Lower lobe of right lung (tissue), 2 donors: ENCODE measurements at regions not wholly inside any gene's neighbourhood (a gene's known extent, or its start where the extent isn't known, plus 50 kb on each side); places are given as distances from the start of the nearest gene placed in this dataset.

Experiments used
- ATAC-seq, 2 donors: fragments of 200-7000 bp; cut with Tn5 transposase; one replicate each; pipeline ENCODE4 v1.9.1; 2020 to 2022; ENCODE audit warnings: mild to moderate bottlenecking in 2 of 2, moderate library complexity in 2 of 2
- DNase-seq: peaks from one replicate; pipeline ENCODE4 v3.0.0-alpha.2; 2020
- H3K27ac ChIP-seq: fragments of 200-600 bp; one replicate; pipeline ENCODE4 v1.8.0; 2022
- H3K27me3 ChIP-seq: fragments of 200-600 bp; one replicate; pipeline ENCODE4 v1.8.0; 2022; ENCODE audit warnings: low read depth
- H3K36me3 ChIP-seq: fragments of 200-600 bp; one replicate; pipeline ENCODE4 v1.8.0; 2022; ENCODE audit warnings: mild to moderate bottlenecking
- H3K4me1 ChIP-seq: fragments of 200-600 bp; one replicate; pipeline ENCODE4 v1.8.0; 2022
- H3K4me3 ChIP-seq: fragments of 200-600 bp; one replicate; pipeline ENCODE4 v1.8.0; 2022; ENCODE audit warnings: mild to moderate bottlenecking
- H3K9me3 ChIP-seq: fragments of 200-600 bp; one replicate; pipeline ENCODE4 v1.8.0; 2022
- intact Hi-C: fragments of 100-400 bp; cut with DNase I; formaldehyde crosslinking; loops from one replicate; pipeline ENCODE4 v1.11.0; 2022
- TF ChIP-seq, protein P1 (sequence below): fragments of 200-600 bp; IDR thresholded peaks from one replicate; pipeline ENCODE4 v1.8.0; 2022; ENCODE audit warnings: antibody characterized with exemption, mild to moderate bottlenecking
- donor health status: DM: no; HTN: yes; CAD: no; lungs with severe emphysema.

DNA sequence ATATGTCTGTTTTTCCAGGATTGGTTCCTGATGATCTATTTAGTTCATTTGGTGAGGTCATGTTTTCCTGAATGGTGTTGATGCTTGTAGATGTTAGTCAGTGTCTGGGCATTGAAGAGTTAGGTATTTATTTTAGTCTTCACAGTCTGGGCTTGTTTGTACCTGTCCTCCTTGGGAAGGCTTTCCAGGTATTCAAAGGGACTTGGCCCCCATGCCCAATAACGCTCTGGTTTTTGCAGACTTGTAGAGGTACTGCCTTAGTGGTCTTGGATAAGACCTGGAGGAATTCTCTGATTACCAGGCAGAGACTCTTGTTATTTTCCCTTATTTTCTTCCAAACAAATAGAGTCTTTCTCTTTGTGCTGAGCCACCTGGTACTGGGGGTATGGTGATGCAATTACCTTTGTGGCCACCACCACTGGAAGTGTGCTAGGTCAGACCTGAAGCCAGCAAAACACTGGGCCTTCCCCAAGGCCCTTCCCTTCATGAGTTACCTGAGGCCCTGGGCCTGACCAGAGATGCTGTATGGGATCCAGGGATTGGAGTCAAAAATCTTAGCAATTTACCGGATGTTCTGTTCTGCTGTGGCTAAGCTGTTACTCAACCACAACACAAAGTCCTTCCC, 63.3 kb upstream of the RXFP1 start:
- H3K4me1 ChIP-seq, result no peaks in the 10 kb centered on the region
- H3K9me3 ChIP-seq, result no peaks in the 10 kb centered on the region
- intact Hi-C loops, result no loop called here
- ATAC-seq, result no peak
- H3K27ac ChIP-seq, result no peak overlapping the region
- TF ChIP-seq, protein P1, sequence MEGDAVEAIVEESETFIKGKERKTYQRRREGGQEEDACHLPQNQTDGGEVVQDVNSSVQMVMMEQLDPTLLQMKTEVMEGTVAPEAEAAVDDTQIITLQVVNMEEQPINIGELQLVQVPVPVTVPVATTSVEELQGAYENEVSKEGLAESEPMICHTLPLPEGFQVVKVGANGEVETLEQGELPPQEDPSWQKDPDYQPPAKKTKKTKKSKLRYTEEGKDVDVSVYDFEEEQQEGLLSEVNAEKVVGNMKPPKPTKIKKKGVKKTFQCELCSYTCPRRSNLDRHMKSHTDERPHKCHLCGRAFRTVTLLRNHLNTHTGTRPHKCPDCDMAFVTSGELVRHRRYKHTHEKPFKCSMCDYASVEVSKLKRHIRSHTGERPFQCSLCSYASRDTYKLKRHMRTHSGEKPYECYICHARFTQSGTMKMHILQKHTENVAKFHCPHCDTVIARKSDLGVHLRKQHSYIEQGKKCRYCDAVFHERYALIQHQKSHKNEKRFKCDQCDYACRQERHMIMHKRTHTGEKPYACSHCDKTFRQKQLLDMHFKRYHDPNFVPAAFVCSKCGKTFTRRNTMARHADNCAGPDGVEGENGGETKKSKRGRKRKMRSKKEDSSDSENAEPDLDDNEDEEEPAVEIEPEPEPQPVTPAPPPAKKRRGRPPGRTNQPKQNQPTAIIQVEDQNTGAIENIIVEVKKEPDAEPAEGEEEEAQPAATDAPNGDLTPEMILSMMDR, result no peak
- H3K4me3 ChIP-seq, result no peak overlapping the region
- no peaks in the 10 kb centered on the region for H3K27me3 ChIP-seq
- DNase-seq, result no peak
- no peaks in the 10 kb centered on the region for H3K36me3 ChIP-seq

- intact Hi-C loops, result no loop called here
- no peak overlapping the region for H3K4me3 ChIP-seq
Measured at GRCh38 chr4:158459085-158459820, 62.4 kb upstream of the RXFP1 start.

GRCh38 chr4:158461336-158461735, 60.3 kb upstream of the RXFP1 start:
- TF ChIP-seq, protein P1, result no peak
- H3K27ac ChIP-seq, result no peak overlapping the region
- no peaks in the 10 kb centered on the region for H3K9me3 ChIP-seq
- H3K4me3 ChIP-seq, result no peak overlapping the region
- intact Hi-C loops, result no loop called here
- no peaks in the 10 kb centered on the region for H3K27me3 ChIP-seq
- no peaks in the 10 kb centered on the region for H3K36me3 ChIP-seq
- DNase-seq (no peak), ATAC-seq (no peak)
- no peaks in the 10 kb centered on the region for H3K4me1 ChIP-seq

More at GRCh38 chr4:158459085-158459820, 62.4 kb upstream of the RXFP1 start:
- Histone ChIP-seq H3K36me3 (no peaks in the 10 kb centered on the region), H3K9me3 (no peaks in the 10 kb centered on the region), H3K27me3 (no peaks in the 10 kb centered on the region), H3K4me1 (no peaks in the 10 kb centered on the region), H3K27ac (no peak overlapping the region)
- DNase-seq (no peak), ATAC-seq (no peak)
- TF ChIP-seq, protein P1, result no peak

DNA sequence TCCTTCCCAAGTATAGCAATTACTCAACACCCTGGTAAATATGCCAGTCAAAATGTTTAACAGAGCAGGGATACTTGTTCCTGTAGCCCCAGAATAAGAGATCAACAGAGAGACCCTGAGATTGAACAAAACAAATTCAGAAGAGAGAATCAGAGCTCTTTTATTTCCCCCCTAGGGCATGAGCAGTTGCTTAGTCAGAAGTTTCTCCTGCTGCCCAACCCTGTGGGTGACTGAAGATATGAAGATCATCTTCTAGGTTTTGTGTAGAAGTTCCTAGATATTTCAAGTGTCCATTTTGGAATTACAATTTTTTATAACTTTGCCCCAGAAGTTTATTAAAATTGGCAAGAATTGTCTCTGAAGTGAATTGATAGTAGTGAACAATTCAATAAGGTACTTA, 59.1 kb upstream of the RXFP1 start:
- TF ChIP-seq, protein P1, result no peak

More for the DNA sequence above, 59.1 kb upstream of the RXFP1 start:
- DNase-seq (no peak), ATAC-seq (no peak)
- intact Hi-C loops, result no loop called here
- no peaks in the 10 kb centered on the region for H3K36me3 ChIP-seq
- no peak overlapping the region for H3K4me3 ChIP-seq
- H3K27ac ChIP-seq, result no peak overlapping the region
- no peaks in the 10 kb centered on the region for H3K9me3 ChIP-seq
- no peaks in the 10 kb centered on the region for H3K27me3 ChIP-seq
- H3K4me1 ChIP-seq, result no peaks in the 10 kb centered on the region
